Tibial nerve (tissue), 4 donors: ENCODE measurements at regions not wholly inside any gene's neighbourhood (a gene's known extent, or its start where the extent isn't known, plus 50 kb on each side); places are given as distances from the start of the nearest gene placed in this dataset.

Experiments
- EP300 ChIP-seq, 2 donors: sonication (generic); formaldehyde crosslinking; IDR thresholded peaks; one replicate each; pipeline ENCODE4 v1.6.1; 2017; ENCODE audit warnings: antibody characterized with exemption in 2 of 2, mild to moderate bottlenecking in 1 of 2
- POLR2A ChIP-seq, 2 donors: fragments of 450-650 bp; IDR thresholded peaks; one replicate each; pipeline ENCODE4 v1.6.1; 2017; ENCODE audit warnings: antibody characterized with exemption in 2 of 2, mild to moderate bottlenecking in 2 of 2, moderate library complexity in 2 of 2
- TF ChIP-seq, protein P1 (sequence below), 5 experiments: fragments of 200-600 bp in 3 of 5; fragments of 450-650 bp in 2 of 5; sonication (generic) in 3 of 5; IDR thresholded peaks; one replicate each; pipeline ENCODE4 v1.5.1; 2016 to 2019; ENCODE audit warnings: antibody characterized with exemption in 5 of 5, mild to moderate bottlenecking in 3 of 5, moderate library complexity in 2 of 5

- TF ChIP-seq, protein P1, sequence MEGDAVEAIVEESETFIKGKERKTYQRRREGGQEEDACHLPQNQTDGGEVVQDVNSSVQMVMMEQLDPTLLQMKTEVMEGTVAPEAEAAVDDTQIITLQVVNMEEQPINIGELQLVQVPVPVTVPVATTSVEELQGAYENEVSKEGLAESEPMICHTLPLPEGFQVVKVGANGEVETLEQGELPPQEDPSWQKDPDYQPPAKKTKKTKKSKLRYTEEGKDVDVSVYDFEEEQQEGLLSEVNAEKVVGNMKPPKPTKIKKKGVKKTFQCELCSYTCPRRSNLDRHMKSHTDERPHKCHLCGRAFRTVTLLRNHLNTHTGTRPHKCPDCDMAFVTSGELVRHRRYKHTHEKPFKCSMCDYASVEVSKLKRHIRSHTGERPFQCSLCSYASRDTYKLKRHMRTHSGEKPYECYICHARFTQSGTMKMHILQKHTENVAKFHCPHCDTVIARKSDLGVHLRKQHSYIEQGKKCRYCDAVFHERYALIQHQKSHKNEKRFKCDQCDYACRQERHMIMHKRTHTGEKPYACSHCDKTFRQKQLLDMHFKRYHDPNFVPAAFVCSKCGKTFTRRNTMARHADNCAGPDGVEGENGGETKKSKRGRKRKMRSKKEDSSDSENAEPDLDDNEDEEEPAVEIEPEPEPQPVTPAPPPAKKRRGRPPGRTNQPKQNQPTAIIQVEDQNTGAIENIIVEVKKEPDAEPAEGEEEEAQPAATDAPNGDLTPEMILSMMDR (IDR thresholded peaks at IDR 0.05), result no peak
- no peak for TF ChIP-seq POLR2A (IDR thresholded peaks at IDR 0.05)
- TF ChIP-seq EP300 (IDR thresholded peaks at IDR 0.05), result no peak
Measured at GRCh38 chr4:177796841-177797240, 354.6 kb upstream of the AGA start.
